ENCODE measurements at regions not wholly inside any gene's neighbourhood (a gene's known extent, or its start where the extent isn't known, plus 50 kb on each side); places are given as distances from the start of the nearest gene placed in this dataset.
A peak's percentile ranks its signal among the peaks of the same experiment; 100 is the strongest.

GRCh38 chr2:78457269-78457668 lies 568.2 kb upstream of the REG3G start:
- no peak for DNase-seq
- TF ChIP-seq CTCF (IDR thresholded peaks at IDR 0.05; ENCODE audit: insufficient read depth in 1 of 2, low read depth in 1 of 2, low read length in 1 of 2, severe bottlenecking in 1 of 2, unreplicated experiment in 1 of 2) = no peak
- no TSS peak for BruUV-seq (replicated peaks)
- H3K9me3 ChIP-seq = no peaks in the 10 kb centered on the region
- H3K4me1 ChIP-seq = no peaks in the 10 kb centered on the region
- intact Hi-C loops (cut with micrococcal nuclease; ENCODE audit: unreplicated experiment) = no loop called here
- peaks cover 6% of the 10 kb centered on the region for H3K4me1 Mint-ChIP-seq (ENCODE audit: low read depth, unreplicated experiment)
- peaks cover 5% of the 10 kb centered on the region for H3K36me3 Mint-ChIP-seq (ENCODE audit: insufficient read depth, unreplicated experiment)
- H3K4me3 Mint-ChIP-seq (ENCODE audit: unreplicated experiment) = no peak overlapping the region
- no peaks in the 10 kb centered on the region for H3K9me3 Mint-ChIP-seq (ENCODE audit: unreplicated experiment)
- no peaks in the 10 kb centered on the region for H3K27me3 ChIP-seq (replicated peaks; ENCODE audit: control insufficient read depth, insufficient read depth, low read length)
- no peaks in the 10 kb centered on the region for H3K36me3 ChIP-seq (ENCODE audit: control insufficient read depth, insufficient read depth, low read length)
- ChIA-PET CTCF (no interaction called here), POLR2A (no interaction called here)
- H3K27me3 Mint-ChIP-seq (ENCODE audit: insufficient read depth, unreplicated experiment) = no peaks in the 10 kb centered on the region
- H3K27ac Mint-ChIP-seq (ENCODE audit: unreplicated experiment) = no peak overlapping the region
- no peak overlapping the region for H3K4me3 ChIP-seq (ENCODE audit: low read depth, low read length)

GRCh38 chr2:78465707-78466106 lies 559.8 kb upstream of the REG3G start:
- H3K4me1 Mint-ChIP-seq (ENCODE audit: low read depth, unreplicated experiment) = peaks cover 6% of the 10 kb centered on the region
- Histone ChIP-seq H3K4me3 (ENCODE audit: low read depth, low read length) (no peak overlapping the region), H3K36me3 (ENCODE audit: control insufficient read depth, insufficient read depth, low read length) (no peaks in the 10 kb centered on the region), H3K4me1 (no peaks in the 10 kb centered on the region), H3K27me3 (replicated peaks; ENCODE audit: control insufficient read depth, insufficient read depth, low read length) (no peaks in the 10 kb centered on the region), H3K9me3 (no peaks in the 10 kb centered on the region)
- no peaks in the 10 kb centered on the region for H3K27me3 Mint-ChIP-seq (ENCODE audit: insufficient read depth, unreplicated experiment)
- peak in 1 of 2 experiments; percentile 21 for TF ChIP-seq CTCF (IDR thresholded peaks at IDR 0.05; ENCODE audit: insufficient read depth in 1 of 2, low read depth in 1 of 2, low read length in 1 of 2, severe bottlenecking in 1 of 2, unreplicated experiment in 1 of 2)
- no peak overlapping the region for H3K4me3 Mint-ChIP-seq (ENCODE audit: unreplicated experiment)
- no peak overlapping the region for H3K27ac Mint-ChIP-seq (ENCODE audit: unreplicated experiment)
- H3K36me3 Mint-ChIP-seq (ENCODE audit: insufficient read depth, unreplicated experiment) = peaks cover 8% of the 10 kb centered on the region
- BruUV-seq (replicated peaks) = no TSS peak
- DNase-seq = no peak
- CTCF ChIA-PET = interaction anchor here (0.6 kb wide), 1 partner anchor 670 kb away, joined by 3 read pairs; no protein-coding TSS in a partner anchor
- H3K9me3 Mint-ChIP-seq (ENCODE audit: unreplicated experiment) = no peaks in the 10 kb centered on the region
- POLR2A ChIA-PET = interaction anchor here (0.6 kb wide), 1 partner anchor 76 kb away, joined by 12 read pairs; no protein-coding TSS in a partner anchor
- intact Hi-C loops (cut with micrococcal nuclease; ENCODE audit: unreplicated experiment) = loop anchor here (1.0 kb wide), 1 partner anchor 114 kb away; no protein-coding TSS in a partner anchor

DNA sequence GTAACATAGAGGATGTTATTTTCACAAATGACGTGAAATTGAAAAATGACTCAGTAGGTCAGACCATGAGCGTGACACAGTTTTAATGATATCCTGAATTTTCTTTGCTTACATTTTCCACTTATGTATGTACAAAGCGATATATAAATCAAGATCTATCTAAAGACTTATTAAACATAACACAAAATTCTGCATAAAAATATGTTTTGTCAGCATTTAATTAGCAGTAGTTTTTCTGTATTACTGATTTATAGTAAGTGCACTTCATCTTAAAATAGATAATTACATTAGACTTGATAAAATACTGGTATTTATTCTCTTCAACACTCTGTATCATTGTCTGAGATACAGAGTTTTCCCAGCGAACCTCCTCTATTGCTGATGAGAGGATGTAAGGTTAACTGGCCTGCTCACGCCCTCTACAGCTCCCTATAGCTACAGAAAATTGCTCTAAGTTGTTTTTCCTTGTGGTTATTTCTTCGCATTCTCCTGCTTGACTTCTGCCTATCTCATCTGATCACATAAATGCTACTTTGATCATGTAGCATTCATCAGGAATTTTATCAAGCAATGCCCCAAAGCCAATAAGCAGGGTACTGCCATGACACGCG lies 548.8 kb upstream of the REG3G start:
- intact Hi-C loops (cut with micrococcal nuclease; ENCODE audit: unreplicated experiment) = no loop called here
- H3K9me3 Mint-ChIP-seq (ENCODE audit: unreplicated experiment) = peaks cover 9% of the 10 kb centered on the region
- peaks cover 5% of the 10 kb centered on the region for H3K36me3 Mint-ChIP-seq (ENCODE audit: insufficient read depth, unreplicated experiment)

More for the DNA sequence above, 548.8 kb upstream of the REG3G start:
- Histone ChIP-seq H3K9me3 (no peaks in the 10 kb centered on the region), H3K4me1 (no peaks in the 10 kb centered on the region), H3K27me3 (replicated peaks; ENCODE audit: control insufficient read depth, insufficient read depth, low read length) (no peaks in the 10 kb centered on the region), H3K36me3 (ENCODE audit: control insufficient read depth, insufficient read depth, low read length) (0 out of 2 replicates have a peak, but pooled peaks cover 1% of the 10 kb centered on the region), H3K4me3 (ENCODE audit: low read depth, low read length) (no peak overlapping the region)
- no peaks in the 10 kb centered on the region for H3K27me3 Mint-ChIP-seq (ENCODE audit: insufficient read depth, unreplicated experiment)
- no peak for TF ChIP-seq CTCF (IDR thresholded peaks at IDR 0.05; ENCODE audit: insufficient read depth in 1 of 2, low read depth in 1 of 2, low read length in 1 of 2, severe bottlenecking in 1 of 2, unreplicated experiment in 1 of 2)
- H3K4me3 Mint-ChIP-seq (ENCODE audit: unreplicated experiment) = no peak overlapping the region
- ChIA-PET CTCF (no interaction called here), POLR2A (no interaction called here)
- DNase-seq = no peak
- H3K4me1 Mint-ChIP-seq (ENCODE audit: low read depth, unreplicated experiment) = no peaks in the 10 kb centered on the region
- BruUV-seq (replicated peaks) = no TSS peak
- H3K27ac Mint-ChIP-seq (ENCODE audit: unreplicated experiment) = no peak overlapping the region
